HEK293 (cell line): ENCODE measurements at regions not wholly inside any gene's neighbourhood (a gene's known extent, or its start where the extent isn't known, plus 50 kb on each side); places are given as distances from the start of the nearest gene placed in this dataset.

Experiments
- ATF2 ChIP-seq: fragments of 450-650 bp; formaldehyde crosslinking; IDR thresholded peaks from 2 replicates; pipeline ENCODE4 v1.5.1; 2016; ENCODE audit warnings: missing biosample characterization, missing genetic modification characterization, low read depth
- CTCF ChIP-seq: fragments of 450-650 bp; formaldehyde crosslinking; IDR thresholded peaks from 2 replicates; pipeline ENCODE4 v1.5.1; 2016; ENCODE audit warnings: missing biosample characterization, missing genetic modification characterization
- TCF7L2 ChIP-seq: IDR thresholded peaks from 2 replicates; pipeline ENCODE4 v1.6.1; 2011; ENCODE audit warnings: low read depth, mild to moderate bottlenecking, inconsistent platforms, low read length, moderate library complexity, borderline replicate concordance
- TRIM28 ChIP-seq: IDR thresholded peaks from 2 replicates; pipeline ENCODE4 v1.6.1; 2011; ENCODE audit warnings: low read length, control low read depth, borderline replicate concordance
- ZBTB21 ChIP-seq: fragments of 450-650 bp; formaldehyde crosslinking; IDR thresholded peaks from 2 replicates; pipeline ENCODE4 v1.5.1; 2017; ENCODE audit warnings: missing biosample characterization, missing genetic modification characterization
- ZBTB7A ChIP-seq: fragments of 450-650 bp; formaldehyde crosslinking; IDR thresholded peaks from 2 replicates; pipeline ENCODE4 v1.5.1; 2016; ENCODE audit warnings: low read depth, missing biosample characterization, missing genetic modification characterization
- ZNF596 ChIP-seq: fragments of 450-650 bp; IDR thresholded peaks from 2 replicates; pipeline ENCODE4 v1.5.0; 2018; ENCODE audit warnings: missing biosample characterization, mild to moderate bottlenecking, missing genetic modification characterization, moderate library complexity
- TF ChIP-seq, protein P1 (sequence below): fragments of 450-650 bp; formaldehyde crosslinking; IDR thresholded peaks from 2 replicates; pipeline ENCODE4 v1.5.1; 2017; ENCODE audit warnings: missing biosample characterization, missing genetic modification characterization

- no peak for TF ChIP-seq CTCF (tag by site-specific recombination)
- TF ChIP-seq ZBTB7A (tag by site-specific recombination) = no peak
- TF ChIP-seq ZNF596 (tag by site-specific recombination) = no peak
- no peak for TF ChIP-seq ATF2 (tag by site-specific recombination)
- TF ChIP-seq ZBTB21 (tag by site-specific recombination) = no peak
- TF ChIP-seq TRIM28 = no peak
- TF ChIP-seq TCF7L2 = no peak
- TF ChIP-seq, protein P1, sequence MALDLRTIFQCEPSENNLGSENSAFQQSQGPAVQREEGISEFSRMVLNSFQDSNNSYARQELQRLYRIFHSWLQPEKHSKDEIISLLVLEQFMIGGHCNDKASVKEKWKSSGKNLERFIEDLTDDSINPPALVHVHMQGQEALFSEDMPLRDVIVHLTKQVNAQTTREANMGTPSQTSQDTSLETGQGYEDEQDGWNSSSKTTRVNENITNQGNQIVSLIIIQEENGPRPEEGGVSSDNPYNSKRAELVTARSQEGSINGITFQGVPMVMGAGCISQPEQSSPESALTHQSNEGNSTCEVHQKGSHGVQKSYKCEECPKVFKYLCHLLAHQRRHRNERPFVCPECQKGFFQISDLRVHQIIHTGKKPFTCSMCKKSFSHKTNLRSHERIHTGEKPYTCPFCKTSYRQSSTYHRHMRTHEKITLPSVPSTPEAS (tag by site-specific recombination) = no peak
Observed at GRCh38 chr7:131621652-131622051, 65.2 kb upstream of the PODXL start.
